ENCODE measurements at regions not wholly inside any gene's neighbourhood (a gene's known extent, or its start where the extent isn't known, plus 50 kb on each side); places are given as distances from the start of the nearest gene placed in this dataset.

DNA sequence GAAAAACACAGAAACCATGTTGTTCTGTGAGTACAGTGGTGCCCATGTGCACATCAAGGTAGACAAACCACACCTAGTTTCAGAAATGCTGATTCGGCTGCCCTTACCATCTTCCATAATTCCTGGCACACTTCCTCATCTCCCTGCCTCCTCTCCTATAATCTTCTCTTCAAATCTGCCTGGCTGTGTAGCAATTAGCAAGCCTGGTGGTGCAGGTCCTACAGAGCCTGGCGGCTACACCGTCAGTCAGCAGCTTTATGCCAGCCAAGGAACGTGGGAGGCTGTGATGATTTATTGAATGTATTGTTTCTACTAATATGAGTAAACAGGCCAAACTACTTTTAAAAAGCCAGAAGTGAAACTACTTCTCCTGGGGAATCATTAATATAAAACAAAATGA lies 106.8 kb downstream of the SEMA6D start:
- TF ChIP-seq POLR2A (IDR thresholded peaks at IDR 0.05), result no peak
- TF ChIP-seq, protein P1, sequence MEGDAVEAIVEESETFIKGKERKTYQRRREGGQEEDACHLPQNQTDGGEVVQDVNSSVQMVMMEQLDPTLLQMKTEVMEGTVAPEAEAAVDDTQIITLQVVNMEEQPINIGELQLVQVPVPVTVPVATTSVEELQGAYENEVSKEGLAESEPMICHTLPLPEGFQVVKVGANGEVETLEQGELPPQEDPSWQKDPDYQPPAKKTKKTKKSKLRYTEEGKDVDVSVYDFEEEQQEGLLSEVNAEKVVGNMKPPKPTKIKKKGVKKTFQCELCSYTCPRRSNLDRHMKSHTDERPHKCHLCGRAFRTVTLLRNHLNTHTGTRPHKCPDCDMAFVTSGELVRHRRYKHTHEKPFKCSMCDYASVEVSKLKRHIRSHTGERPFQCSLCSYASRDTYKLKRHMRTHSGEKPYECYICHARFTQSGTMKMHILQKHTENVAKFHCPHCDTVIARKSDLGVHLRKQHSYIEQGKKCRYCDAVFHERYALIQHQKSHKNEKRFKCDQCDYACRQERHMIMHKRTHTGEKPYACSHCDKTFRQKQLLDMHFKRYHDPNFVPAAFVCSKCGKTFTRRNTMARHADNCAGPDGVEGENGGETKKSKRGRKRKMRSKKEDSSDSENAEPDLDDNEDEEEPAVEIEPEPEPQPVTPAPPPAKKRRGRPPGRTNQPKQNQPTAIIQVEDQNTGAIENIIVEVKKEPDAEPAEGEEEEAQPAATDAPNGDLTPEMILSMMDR (IDR thresholded peaks at IDR 0.05), result no peak
